ENCODE measurements at regions not wholly inside any gene's neighbourhood (a gene's known extent, or its start where the extent isn't known, plus 50 kb on each side); places are given as distances from the start of the nearest gene placed in this dataset.

- no peak overlapping the region for H3K4me3 ChIP-seq (ENCODE audit: low read depth, low read length)
- TF ChIP-seq CTCF (IDR thresholded peaks at IDR 0.05; ENCODE audit: low read depth, low read length): no peak
- H3K27me3 ChIP-seq (ENCODE audit: insufficient read depth, low read depth, severe bottlenecking): no peaks in the 10 kb centered on the region
- DNase-seq: no peak
- no peaks in the 10 kb centered on the region for H3K9me3 ChIP-seq (ENCODE audit: severe bottlenecking)
- H3K27ac ChIP-seq: no peak overlapping the region
- no peaks in the 10 kb centered on the region for H3K36me3 ChIP-seq
These were observed 71.1 kb upstream of the CD180 start for GRCh38 chr5:67267512-67268216.

- Histone ChIP-seq H3K36me3 (no peaks in the 10 kb centered on the region), H3K9me3 (ENCODE audit: severe bottlenecking) (no peaks in the 10 kb centered on the region), H3K27ac (no peak overlapping the region), H3K4me3 (ENCODE audit: low read depth, low read length) (no peak overlapping the region), H3K27me3 (ENCODE audit: insufficient read depth, low read depth, severe bottlenecking) (no peaks in the 10 kb centered on the region)
- TF ChIP-seq CTCF (IDR thresholded peaks at IDR 0.05; ENCODE audit: low read depth, low read length): no peak
- no peak for DNase-seq
These were observed 70.2 kb upstream of the CD180 start for GRCh38 chr5:67266654-67267350.

GRCh38 chr5:67265951-67266350 lies 69.4 kb upstream of the CD180 start:
- Histone ChIP-seq H3K36me3 (no peaks in the 10 kb centered on the region), H3K9me3 (ENCODE audit: severe bottlenecking) (no peaks in the 10 kb centered on the region), H3K27me3 (ENCODE audit: insufficient read depth, low read depth, severe bottlenecking) (no peaks in the 10 kb centered on the region), H3K4me3 (ENCODE audit: low read depth, low read length) (no peak overlapping the region), H3K27ac (no peak overlapping the region)
- no peak for TF ChIP-seq CTCF (IDR thresholded peaks at IDR 0.05; ENCODE audit: low read depth, low read length)
- no peak for DNase-seq

GRCh38 chr5:67263656-67264408 lies 67.2 kb upstream of the CD180 start:
- no peaks in the 10 kb centered on the region for H3K9me3 ChIP-seq (ENCODE audit: severe bottlenecking)
- no peak overlapping the region for H3K4me3 ChIP-seq (ENCODE audit: low read depth, low read length)
- TF ChIP-seq CTCF (IDR thresholded peaks at IDR 0.05; ENCODE audit: low read depth, low read length): no peak
- H3K27ac ChIP-seq: no peak overlapping the region
- no peaks in the 10 kb centered on the region for H3K27me3 ChIP-seq (ENCODE audit: insufficient read depth, low read depth, severe bottlenecking)
- DNase-seq: no peak
- no peaks in the 10 kb centered on the region for H3K36me3 ChIP-seq

GRCh38 chr5:67262956-67263355 lies 66.4 kb upstream of the CD180 start:
- no peak overlapping the region for H3K27ac ChIP-seq
- H3K9me3 ChIP-seq (ENCODE audit: severe bottlenecking): no peaks in the 10 kb centered on the region
- TF ChIP-seq CTCF (IDR thresholded peaks at IDR 0.05; ENCODE audit: low read depth, low read length): no peak
- H3K36me3 ChIP-seq: no peaks in the 10 kb centered on the region
- no peak overlapping the region for H3K4me3 ChIP-seq (ENCODE audit: low read depth, low read length)
- no peak for DNase-seq
- H3K27me3 ChIP-seq (ENCODE audit: insufficient read depth, low read depth, severe bottlenecking): no peaks in the 10 kb centered on the region

Measured in WERI-Rb-1 (cell line).